ENCODE measurements at regions not wholly inside any gene's neighbourhood (a gene's known extent, or its start where the extent isn't known, plus 50 kb on each side); places are given as distances from the start of the nearest gene placed in this dataset.

GRCh38 chr14:50052517-50052916, 63.9 kb downstream of the VCPKMT start:
- TF ChIP-seq CTCF (IDR thresholded peaks at IDR 0.05) (no peak), EZH2 (IDR thresholded peaks at IDR 0.05) (no peak)
